ENCODE measurements at regions not wholly inside any gene's neighbourhood (a gene's known extent, or its start where the extent isn't known, plus 50 kb on each side); places are given as distances from the start of the nearest gene placed in this dataset.
"Not testable (repeated sequence)": the region's sequence is repeated elsewhere in the genome, so short reads cannot be mapped to it uniquely, and the experiment has no call there.

DNA sequence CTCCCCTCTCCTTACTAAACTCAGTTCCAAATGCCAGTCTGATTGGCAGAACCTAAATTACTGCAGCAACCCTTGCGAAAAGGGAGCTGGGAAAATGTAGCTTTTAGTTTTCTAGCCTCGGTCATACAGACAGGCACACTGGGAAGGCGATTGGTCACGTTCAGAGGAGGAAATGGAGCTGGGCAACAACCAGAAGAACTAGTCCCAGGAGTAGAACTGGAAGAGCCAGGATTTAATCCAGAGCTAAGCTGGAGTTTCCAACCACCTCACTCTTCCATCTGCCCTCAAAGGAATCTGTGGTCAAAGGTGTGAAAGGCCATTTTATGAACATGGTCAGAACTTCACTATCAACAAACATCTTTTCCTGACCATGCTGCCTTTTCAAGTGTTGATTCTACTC, 155.7 kb upstream of the ARHGAP20 start:
- DNase-seq, result no peak

DNA sequence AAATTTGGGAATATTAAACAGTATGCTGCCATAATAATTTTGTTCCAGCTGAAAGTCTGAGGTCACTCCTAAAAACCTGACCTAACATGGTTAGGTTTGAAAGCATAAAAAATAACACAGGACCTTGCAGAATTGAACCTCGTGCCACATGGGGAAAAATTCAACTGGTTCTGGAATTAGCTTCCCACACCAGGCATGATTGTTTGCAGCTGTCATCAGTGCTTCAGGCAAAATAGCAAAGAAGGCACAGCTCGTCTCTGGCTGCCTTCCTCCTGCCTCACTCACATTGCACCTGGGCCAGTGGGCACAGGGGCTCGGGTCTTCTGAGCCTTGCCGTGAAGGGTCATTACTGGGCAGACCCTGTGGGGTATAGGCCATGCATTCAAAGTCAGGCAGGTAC, 153.8 kb upstream of the ARHGAP20 start:
- no peak for DNase-seq

DNA sequence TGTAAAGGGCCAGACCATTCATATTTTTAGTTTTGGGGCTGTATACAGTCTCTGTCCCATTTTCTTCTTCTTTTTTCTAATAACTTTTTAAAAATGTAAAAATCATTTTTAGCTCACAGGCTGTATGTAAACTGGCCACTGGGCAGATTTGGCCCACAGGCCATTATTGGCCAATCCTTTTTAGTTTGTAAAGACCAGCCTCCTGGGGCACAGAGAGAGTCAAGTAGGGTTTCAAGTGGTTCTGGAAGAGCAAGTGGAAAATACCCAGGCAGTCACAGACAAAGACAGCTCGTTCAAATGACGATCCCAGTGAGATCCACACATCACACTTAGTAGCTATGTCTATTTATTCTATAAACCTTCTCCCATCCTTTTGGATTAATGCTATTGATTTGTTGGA, 150.2 kb upstream of the ARHGAP20 start:
- DNase-seq, result no peak

DNA sequence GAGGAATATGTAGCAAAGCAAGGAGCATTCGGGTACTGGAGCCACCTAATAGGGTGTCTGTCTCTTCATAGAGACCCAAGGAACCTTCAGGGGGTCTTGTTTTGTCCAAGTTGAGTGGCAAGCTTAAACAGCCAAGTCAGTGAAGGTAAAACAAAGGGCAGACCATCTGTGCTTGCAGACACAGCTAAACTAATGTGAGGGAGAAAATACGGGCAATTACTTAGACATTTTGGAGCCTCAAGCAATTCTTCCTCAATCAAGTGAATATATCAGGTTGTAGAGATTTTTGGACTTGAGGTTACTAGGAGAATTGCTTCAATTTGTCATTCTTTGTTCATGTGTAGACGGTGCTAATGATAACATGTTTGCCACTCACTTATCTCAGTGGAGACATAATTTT, 148.2 kb upstream of the ARHGAP20 start:
- no peak for DNase-seq

GRCh38 chr11:110859998-110860397, 147.8 kb upstream of the ARHGAP20 start:
- no peak for DNase-seq

- DNase-seq, result no peak
Measured at GRCh38 chr11:110859240-110859840, 147.1 kb upstream of the ARHGAP20 start.

- DNase-seq, result no peak
Measured at GRCh38 chr11:110858547-110858921, 146.3 kb upstream of the ARHGAP20 start.

GRCh38 chr11:110857892-110858546, 145.8 kb upstream of the ARHGAP20 start:
- no peak for DNase-seq

GRCh38 chr11:110856996-110857812, 145.0 kb upstream of the ARHGAP20 start:
- DNase-seq, result no peak

DNA sequence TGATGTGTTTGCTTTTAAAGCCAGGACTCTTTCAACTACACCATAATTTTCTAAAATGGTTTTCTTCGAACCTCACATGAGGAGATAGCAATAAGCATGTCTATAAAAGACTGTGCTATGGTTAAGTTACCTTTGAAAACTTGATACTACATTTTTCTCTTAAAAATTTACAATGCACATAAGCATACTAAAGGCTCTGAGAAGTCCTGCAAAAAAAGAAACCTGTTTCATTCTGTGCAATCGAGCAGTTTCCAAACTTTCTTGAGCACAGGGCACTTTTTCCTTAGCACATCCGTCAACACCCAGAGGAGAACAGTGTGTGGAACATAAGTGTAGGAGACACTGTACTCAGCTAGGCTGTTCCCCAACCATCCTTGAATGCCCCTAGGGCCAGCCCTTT, 144.1 kb upstream of the ARHGAP20 start:
- DNase-seq, result no peak

GRCh38 chr11:110855191-110855590, 143.0 kb upstream of the ARHGAP20 start:
- no peak for DNase-seq

DNA sequence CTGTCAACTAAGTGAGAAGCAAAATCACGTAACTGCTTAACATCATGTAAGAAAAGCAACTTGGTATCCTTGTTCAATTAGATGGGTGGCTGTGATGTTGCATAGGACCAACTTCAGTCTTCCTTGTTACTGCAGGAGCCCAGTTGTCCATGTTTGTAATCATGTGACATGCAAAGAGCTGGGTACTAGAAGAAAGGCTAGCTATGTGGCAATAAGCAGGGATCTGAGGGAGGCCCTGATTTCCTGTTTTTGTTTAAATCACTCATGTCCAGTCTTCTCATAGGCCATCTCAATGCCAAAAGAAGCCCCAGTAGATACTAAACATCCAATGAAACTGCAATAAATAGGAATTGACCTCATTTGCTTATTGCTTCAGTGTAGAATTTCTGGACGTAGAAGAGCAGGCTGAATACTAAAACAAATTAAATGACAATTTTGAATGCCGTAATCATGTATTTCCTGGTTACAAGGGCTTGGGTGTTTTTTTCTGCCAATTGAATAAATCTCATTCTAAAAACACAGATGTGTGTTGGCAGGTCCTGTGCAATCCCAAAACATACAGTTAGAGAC, 140.8 kb upstream of the ARHGAP20 start:
- no peak for DNase-seq

GRCh38 chr11:110850846-110851245, 138.6 kb upstream of the ARHGAP20 start:
- no peak for DNase-seq

DNA sequence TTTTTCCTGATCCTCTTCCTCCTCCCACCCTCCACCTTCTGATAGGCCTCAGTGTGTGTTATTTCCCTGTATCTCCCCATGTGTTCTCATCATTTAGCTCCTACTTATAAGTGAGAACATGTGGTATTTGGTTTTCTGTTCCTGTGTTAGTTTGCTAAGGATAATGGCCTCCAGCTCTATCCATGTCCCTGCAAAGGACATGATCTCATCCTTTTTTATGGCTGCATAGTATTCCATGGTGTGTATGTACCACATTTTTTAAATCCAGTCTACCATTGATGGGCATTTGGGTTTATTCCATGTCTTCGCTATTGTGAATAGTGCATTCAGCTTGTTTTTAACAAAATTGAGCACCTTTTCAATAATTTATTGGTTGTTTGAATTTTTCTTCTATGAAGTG, 130.8 kb upstream of the ARHGAP20 start:
- not testable (repeated sequence) for DNase-seq

DNA sequence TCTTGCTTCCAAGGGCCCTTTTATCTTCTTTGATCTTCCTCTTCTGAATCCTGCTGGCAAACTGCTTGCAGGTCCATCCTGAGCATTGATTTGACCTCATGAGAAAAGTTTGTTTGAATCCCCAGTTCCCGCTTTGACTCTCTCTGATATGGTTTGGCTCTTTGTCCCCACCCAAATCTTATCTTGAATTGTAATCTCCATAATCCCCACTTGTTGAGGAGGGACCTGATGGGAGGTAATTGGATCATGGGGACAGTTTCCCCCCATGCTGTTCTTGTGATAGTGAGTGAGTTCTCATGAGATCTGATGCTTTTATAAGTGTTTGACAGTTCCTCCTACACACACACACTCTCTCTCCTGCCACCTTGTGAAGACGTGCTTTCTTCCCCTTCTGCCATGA, 126.6 kb upstream of the ARHGAP20 start:
- no peak for DNase-seq

GRCh38 chr11:110837603-110838002, 125.4 kb upstream of the ARHGAP20 start:
- DNase-seq, result no peak

DNA sequence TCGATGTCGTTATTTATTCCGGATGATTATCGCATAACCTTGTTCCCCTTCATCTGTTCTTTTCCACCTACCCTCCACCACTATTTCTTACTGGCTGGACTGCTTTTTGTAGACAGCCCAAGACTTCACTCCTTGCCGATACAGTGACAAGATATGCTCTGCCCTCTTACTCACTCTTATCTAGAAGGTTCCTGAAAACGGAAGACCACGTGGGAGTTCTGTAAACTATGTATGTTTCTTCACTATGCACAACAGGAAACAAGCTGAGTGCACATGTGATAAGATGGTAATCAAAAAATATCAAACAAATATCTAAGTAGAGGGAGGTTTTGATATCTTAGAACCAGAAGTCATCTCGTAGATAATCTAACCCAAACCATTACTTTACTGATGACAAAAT, 122.9 kb upstream of the ARHGAP20 start:
- no peak for DNase-seq

- no peak for DNase-seq
Measured at GRCh38 chr11:110833033-110833484, 120.8 kb upstream of the ARHGAP20 start.

DNA sequence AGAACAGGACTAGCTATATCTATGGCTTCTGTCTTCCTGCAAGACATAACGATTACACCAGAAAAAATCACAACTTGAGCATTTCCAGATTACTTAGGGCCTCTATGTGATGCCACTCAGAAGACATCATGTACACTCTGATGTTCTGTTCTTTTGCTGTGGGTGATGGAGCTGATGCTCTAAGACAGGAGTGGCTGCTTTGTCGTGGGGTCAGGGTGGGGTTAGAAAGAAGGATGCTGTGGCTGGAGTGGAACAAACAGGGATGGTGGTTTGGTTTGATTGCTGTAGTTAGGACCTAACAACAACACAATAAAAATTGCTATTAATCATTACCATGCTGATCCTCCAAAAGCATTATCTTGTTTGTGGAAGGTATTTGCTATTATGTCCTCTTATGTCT, 120.3 kb upstream of the ARHGAP20 start:
- no peak for DNase-seq

DNA sequence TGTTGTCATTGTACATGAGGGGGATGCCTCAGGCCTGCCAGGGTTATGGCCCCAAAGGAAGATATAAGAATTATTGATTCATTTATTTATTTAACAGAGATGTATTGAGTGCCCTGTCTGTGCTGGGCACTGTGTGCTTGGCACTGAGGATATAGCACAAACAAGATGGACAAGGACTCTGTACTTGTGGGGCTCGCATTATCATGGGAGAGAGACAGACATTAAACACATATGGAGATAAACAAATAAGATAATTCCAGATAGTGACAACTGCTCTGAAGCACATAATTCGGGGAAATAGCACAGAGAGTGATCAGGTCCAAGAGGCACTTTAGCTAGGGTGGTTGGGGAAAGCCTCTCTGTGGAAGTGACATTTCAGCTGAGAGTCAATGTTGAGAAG, 119.8 kb upstream of the ARHGAP20 start:
- no peak for DNase-seq

- DNase-seq, result no peak
Measured at GRCh38 chr11:110830747-110831146, 118.5 kb upstream of the ARHGAP20 start.

DNA sequence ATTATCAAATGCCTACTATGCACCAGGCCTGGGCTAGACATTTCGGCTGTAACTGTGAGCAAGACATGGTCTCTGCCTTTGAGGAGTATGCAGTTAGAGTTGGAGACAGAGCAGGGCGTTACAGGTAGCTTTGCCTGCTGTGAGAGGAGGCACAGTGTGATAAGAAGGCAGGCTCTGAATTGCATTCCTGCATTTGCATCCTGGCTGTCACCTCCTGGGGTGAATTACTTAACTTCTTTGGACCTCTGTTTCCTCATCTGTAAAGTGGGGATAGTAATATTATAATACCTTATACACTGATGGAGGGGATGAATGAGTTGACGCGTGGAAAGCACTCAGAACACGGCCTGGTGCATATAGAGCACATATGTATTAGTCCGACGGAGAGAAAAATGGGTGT, 118.1 kb upstream of the ARHGAP20 start:
- DNase-seq, result no peak

GRCh38 chr11:110829873-110830272, 117.6 kb upstream of the ARHGAP20 start:
- DNase-seq, result no peak
